IMR-90 (cell line): ENCODE measurements at regions not wholly inside any gene's neighbourhood (a gene's known extent, or its start where the extent isn't known, plus 50 kb on each side); places are given as distances from the start of the nearest gene placed in this dataset.

Source experiments
- ATAC-seq: fragments of 200-7000 bp; cut with Tn5 transposase; 2 replicates; pipeline ENCODE4 v1.9.1; 2020; ENCODE audit warnings: low read depth, mild to moderate bottlenecking, moderate library complexity
- BruUV-seq: library from RNA; stranded (reverse); fragments of 400-500 nt; replicated peaks from 2 replicates; lab custom pipeline; 2021; lab: Mats Ljungman, UMichigan
- CTCF ChIA-PET: fragments of 300-600 bp; formaldehyde crosslinking; extraction: SDS; loops from one replicate; lab custom pipeline; 2021; ENCODE audit warnings: antibody characterized with exemption; lab: Yijun Ruan, JAX
- POLR2A ChIA-PET: fragments of 300-600 bp; sonication (Branson Sonifier 250); formaldehyde crosslinking; loops from one replicate; lab custom pipeline; 2022; ENCODE audit warnings: antibody characterized with exemption; ENCODE audit not compliant: unreplicated experiment; lab: Charles Lee
- DNase-seq: peaks from one replicate; pipeline ENCODE4 v3.0.0; 2013
- H2AFZ ChIP-seq: replicated peaks from 2 replicates; pipeline ENCODE3; 2013; ENCODE audit warnings: low read length, mild to moderate bottlenecking; ENCODE audit not compliant: poor library complexity
- H2AK5ac ChIP-seq: 2 replicates; pipeline ENCODE4 v1.6.1; 2013; ENCODE audit warnings: low read depth, low read length, inconsistent platforms
- H2AK9ac ChIP-seq: replicated peaks from 2 replicates; pipeline ENCODE3; 2013; ENCODE audit warnings: mild to moderate bottlenecking, low read depth, low read length, moderate library complexity; ENCODE audit not compliant: poor library complexity
- H2BK120ac ChIP-seq: 2 replicates; pipeline ENCODE4 v1.6.1; 2013; ENCODE audit warnings: low read depth, low read length, inconsistent platforms
- H2BK15ac ChIP-seq: 3 replicates; pipeline ENCODE4 v1.6.1; 2013; ENCODE audit warnings: low read depth, low read length, inconsistent platforms
- H2BK20ac ChIP-seq: 2 replicates; pipeline ENCODE4 v1.6.1; 2013; ENCODE audit warnings: low read depth, mild to moderate bottlenecking, inconsistent platforms, low read length, moderate library complexity
- H2BK5ac ChIP-seq: 2 replicates; pipeline ENCODE4 v1.6.1; 2013; ENCODE audit warnings: mild to moderate bottlenecking, low read depth, low read length, inconsistent platforms; ENCODE audit not compliant: poor library complexity, severe bottlenecking
- H3K14ac ChIP-seq: replicated peaks from 2 replicates; pipeline ENCODE4 v1.6.1; 2013; ENCODE audit warnings: low read depth, low read length, inconsistent platforms
- H3K18ac ChIP-seq: 2 replicates; pipeline ENCODE4 v1.6.1; 2013; ENCODE audit warnings: low read depth, low read length, control low read depth
- H3K23ac ChIP-seq: 2 replicates; pipeline ENCODE4 v1.6.1; 2013; ENCODE audit warnings: low read depth, low read length, inconsistent platforms
- H3K27ac ChIP-seq: 2 replicates; pipeline ENCODE4 v1.5.1; 2013; ENCODE audit warnings: mild to moderate bottlenecking, control low read depth, low read length; ENCODE audit not compliant: insufficient read depth
- H3K27me3 ChIP-seq: 2 replicates; pipeline ENCODE4 v1.6.1; 2013; ENCODE audit warnings: low read length; ENCODE audit not compliant: control insufficient read depth, insufficient read depth
- H3K36me3 ChIP-seq: 2 replicates; pipeline ENCODE4 v1.6.1; 2013; ENCODE audit warnings: low read length, mixed read lengths; ENCODE audit not compliant: control insufficient read depth, insufficient read depth
- H3K4ac ChIP-seq: 2 replicates; pipeline ENCODE4 v1.6.1; 2013; ENCODE audit warnings: low read depth, low read length, inconsistent platforms
- H3K4me1 ChIP-seq: 2 replicates; pipeline ENCODE4 v1.6.1; 2013; ENCODE audit warnings: low read length, mixed read lengths; ENCODE audit not compliant: control insufficient read depth, insufficient read depth
- H3K4me2 ChIP-seq: 2 replicates; pipeline ENCODE4 v1.6.1; 2013; ENCODE audit warnings: low read depth, mild to moderate bottlenecking, control low read depth, low read length, moderate library complexity
- H3K4me3 ChIP-seq: 2 replicates; pipeline ENCODE4 v1.5.1; 2013; ENCODE audit warnings: low read depth, mild to moderate bottlenecking, control low read depth, low read length, moderate library complexity; ENCODE audit not compliant: insufficient read depth
- H3K56ac ChIP-seq: 2 replicates; pipeline ENCODE4 v1.6.1; 2013; ENCODE audit warnings: low read length, inconsistent platforms; ENCODE audit not compliant: insufficient read depth; ENCODE audit errors: extremely low read depth
- H3K79me1 ChIP-seq, 2 experiments: 2 replicates each; pipeline ENCODE4 v1.6.1; 2013; ENCODE audit warnings: low read length in 2 of 2, inconsistent platforms in 1 of 2, low read depth in 1 of 2
- H3K9ac ChIP-seq: 2 replicates; pipeline ENCODE4 v1.6.1; 2013; ENCODE audit warnings: low read depth, low read length, control low read depth
- H3K9me1 ChIP-seq: 2 replicates; pipeline ENCODE4 v1.6.1; 2013; ENCODE audit warnings: low read length, inconsistent platforms; ENCODE audit not compliant: insufficient read depth
- H3K9me3 ChIP-seq: 2 replicates; pipeline ENCODE4 v1.6.1; 2013; ENCODE audit warnings: low read length; ENCODE audit not compliant: control insufficient read depth, insufficient read depth
- H4K20me1 ChIP-seq: 2 replicates; pipeline ENCODE4 v1.6.1; 2013; ENCODE audit warnings: low read length, inconsistent platforms; ENCODE audit not compliant: insufficient read depth
- H4K5ac ChIP-seq: 2 replicates; pipeline ENCODE4 v1.6.1; 2013; ENCODE audit warnings: mild to moderate bottlenecking, low read depth, low read length, control low read depth
- H4K8ac ChIP-seq, 2 experiments: 2 replicates each; pipeline ENCODE4 v1.6.1; 2013; ENCODE audit warnings: low read depth in 2 of 2, low read length in 2 of 2, control low read depth in 1 of 2, inconsistent platforms in 1 of 2
- H4K91ac ChIP-seq: 2 replicates; pipeline ENCODE4 v1.6.1; 2013; ENCODE audit warnings: low read depth, low read length, inconsistent platforms; ENCODE audit not compliant: insufficient read depth
- BHLHE40 ChIP-seq: fragments of 150-350 bp; IDR thresholded peaks from 2 replicates; pipeline ENCODE4 v1.6.1; 2016; ENCODE audit warnings: mild to moderate bottlenecking, low read depth, low read length
- CEBPB ChIP-seq: IDR thresholded peaks from 2 replicates; pipeline ENCODE4 v1.6.1; 2012; ENCODE audit warnings: low read depth, low read length, improper control_type of control experiment
- CHD1 ChIP-seq: IDR thresholded peaks from 2 replicates; pipeline ENCODE4 v1.6.1; 2012; ENCODE audit warnings: low read depth, low read length, improper control_type of control experiment
- CTCF ChIP-seq: conservative IDR thresholded peaks from 2 replicates; pipeline ENCODE4 v1.5.1; 2012; ENCODE audit warnings: mild to moderate bottlenecking, low read depth, low read length, improper control_type of control experiment
- FOS ChIP-seq: fragments of 150-350 bp; IDR thresholded peaks from 2 replicates; pipeline ENCODE4 v1.6.1; 2016; ENCODE audit warnings: low read depth, low read length
- MAFK ChIP-seq: IDR thresholded peaks from 2 replicates; pipeline ENCODE4 v1.6.1; 2012; ENCODE audit warnings: low read depth, low read length, improper control_type of control experiment
- MAZ ChIP-seq: IDR thresholded peaks from 2 replicates; pipeline ENCODE4 v1.6.1; 2012; ENCODE audit warnings: low read depth, mild to moderate bottlenecking, low read length, improper control_type of control experiment, moderate library complexity, borderline replicate concordance
- MXI1 ChIP-seq: IDR thresholded peaks from 2 replicates; pipeline ENCODE4 v1.6.1; 2012; ENCODE audit warnings: low read depth, mild to moderate bottlenecking, low read length, moderate library complexity, borderline replicate concordance
- NFE2L2 ChIP-seq: fragments of 150-350 bp; IDR thresholded peaks from 2 replicates; pipeline ENCODE4 v1.6.1; 2016; ENCODE audit warnings: low read depth, mild to moderate bottlenecking, low read length
- RAD21 ChIP-seq: IDR thresholded peaks from 2 replicates; pipeline ENCODE4 v1.6.1; 2012; ENCODE audit warnings: low read length, improper control_type of control experiment
- RCOR1 ChIP-seq: IDR thresholded peaks from 2 replicates; pipeline ENCODE4 v1.6.1; 2012; ENCODE audit warnings: mild to moderate bottlenecking, low read length, improper control_type of control experiment; ENCODE audit not compliant: insufficient replicate concordance
- RFX5 ChIP-seq: IDR thresholded peaks from 2 replicates; pipeline ENCODE4 v1.8.0; 2012; ENCODE audit warnings: low read depth, mild to moderate bottlenecking, low read length, moderate library complexity
- SMC3 ChIP-seq: fragments of 150-350 bp; IDR thresholded peaks from 2 replicates; pipeline ENCODE4 v1.6.1; 2016; ENCODE audit warnings: low read depth, mild to moderate bottlenecking, antibody characterized with exemption, low read length, moderate library complexity
- USF2 ChIP-seq: fragments of 150-350 bp; IDR thresholded peaks from 2 replicates; pipeline ENCODE4 v1.6.1; 2017; ENCODE audit warnings: mild to moderate bottlenecking, antibody characterized with exemption, low read length, low read depth
- WGBS, 2 experiments: methylation state at CpG; one replicate each; pipeline versions ENCODE4 v1.1.5 to v1.1.7; 2013; ENCODE audit warnings: missing lambda C conversion rate in 2 of 2; ENCODE audit not compliant: insufficient read length in 1 of 2; ENCODE audit errors: extremely low coverage in 2 of 2; 5-methylcytosine and 5-hydroxymethylcytosine counted together
- dilution Hi-C: fragments of 300-500 bp; cut with HindIII; formaldehyde crosslinking; loops from one replicate; pipeline ENCODE4 v1.14.3; 2018; ENCODE audit warnings: low sequenced_read_pairs; ENCODE audit not compliant: unreplicated experiment
- in situ Hi-C: fragments of 300-500 bp; cut with MboI; formaldehyde crosslinking; loops from 3 replicates; pipeline ENCODE4 v1.14.3; 2019; ENCODE audit warnings: low sequenced_read_pairs, inconsistent platforms, mixed read lengths
- intact Hi-C: fragments of 100-400 bp; cut with micrococcal nuclease; formaldehyde crosslinking; loops from 2 replicates; pipeline ENCODE4 v1.10.0; 2022
- TF ChIP-seq, protein P1 (sequence below): fragments of 150-350 bp; IDR thresholded peaks from 2 replicates; pipeline ENCODE4 v1.6.1; 2016; ENCODE audit warnings: low read depth, mild to moderate bottlenecking, low read length, moderate library complexity, borderline replicate concordance

GRCh38 chr18:66694852-66695251, 91.0 kb upstream of the CDH19 start:
- intact Hi-C loops, result no loop called here
- CTCF ChIA-PET, result no interaction called here
- no CpG with 5 or more reads among the region's 1 CpG for WGBS, 2 experiments
- H3K23ac ChIP-seq, result no peak overlapping the region
- no peak overlapping the region for H3K4me2 ChIP-seq
- H3K14ac ChIP-seq, result no peak overlapping the region
- no peak overlapping the region for H2AK9ac ChIP-seq
- H3K4ac ChIP-seq, result no peak overlapping the region
- H3K56ac ChIP-seq, result no peak overlapping the region
- ATAC-seq (no peak), DNase-seq (no peak)
- H4K91ac ChIP-seq, result no peak overlapping the region
- no peaks in the 10 kb centered on the region for H3K36me3 ChIP-seq
- H4K20me1 ChIP-seq, result no peaks in the 10 kb centered on the region
- H3K18ac ChIP-seq, result no peak overlapping the region
- no peaks in the 10 kb centered on the region for H3K79me1 ChIP-seq
- no peak overlapping the region for H3K4me3 ChIP-seq
- no peaks in the 10 kb centered on the region for H3K4me1 ChIP-seq
- H2BK20ac ChIP-seq, result no peak overlapping the region
- H3K9me1 ChIP-seq, result no peaks in the 10 kb centered on the region
- peaks cover 2% of the 10 kb centered on the region for H3K9me3 ChIP-seq
- no peaks in the 10 kb centered on the region for H3K27me3 ChIP-seq
- dilution Hi-C loops, result no loop called here
- in situ Hi-C loops, result no loop called here
- POLR2A ChIA-PET, result no interaction called here
- H2BK120ac ChIP-seq, result no peak overlapping the region
- no peak overlapping the region for H4K8ac ChIP-seq
- no peak overlapping the region for H2AFZ ChIP-seq
- TF ChIP-seq USF2 (no peak), RFX5 (no peak), MAFK (no peak), SMC3 (no peak), RCOR1 (no peak), MAZ (no peak), RAD21 (no peak), CTCF (no peak), NFE2L2 (no peak), CEBPB (no peak), CHD1 (no peak), MXI1 (no peak), BHLHE40 (no peak), FOS (no peak)
- TF ChIP-seq, protein P1, sequence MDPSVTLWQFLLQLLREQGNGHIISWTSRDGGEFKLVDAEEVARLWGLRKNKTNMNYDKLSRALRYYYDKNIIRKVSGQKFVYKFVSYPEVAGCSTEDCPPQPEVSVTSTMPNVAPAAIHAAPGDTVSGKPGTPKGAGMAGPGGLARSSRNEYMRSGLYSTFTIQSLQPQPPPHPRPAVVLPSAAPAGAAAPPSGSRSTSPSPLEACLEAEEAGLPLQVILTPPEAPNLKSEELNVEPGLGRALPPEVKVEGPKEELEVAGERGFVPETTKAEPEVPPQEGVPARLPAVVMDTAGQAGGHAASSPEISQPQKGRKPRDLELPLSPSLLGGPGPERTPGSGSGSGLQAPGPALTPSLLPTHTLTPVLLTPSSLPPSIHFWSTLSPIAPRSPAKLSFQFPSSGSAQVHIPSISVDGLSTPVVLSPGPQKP, result no peak
- H3K9ac ChIP-seq, result no peak overlapping the region
- no TSS peak for BruUV-seq
- H2BK5ac ChIP-seq, result no peak overlapping the region
- no peak overlapping the region for H3K27ac ChIP-seq
- H2AK5ac ChIP-seq, result no peak overlapping the region
- H2BK15ac ChIP-seq, result no peak overlapping the region
- no peak overlapping the region for H4K5ac ChIP-seq
